Left lung (tissue), 4 donors: ENCODE measurements at regions not wholly inside any gene's neighbourhood (a gene's known extent, or its start where the extent isn't known, plus 50 kb on each side); places are given as distances from the start of the nearest gene placed in this dataset.

ENCODE experiments used
- ATAC-seq: fragments of 200-7000 bp; cut with Tn5 transposase; one replicate; pipeline ENCODE4 v1.9.1; 2020; ENCODE audit warnings: moderate library complexity
- DNase-seq, 4 donors: peaks; one replicate each; pipeline ENCODE4 v3.0.0-alpha.2; 2013 to 2020
- H3K27ac ChIP-seq, 2 donors: fragments of 200-600 bp; sonication (generic) in 1 of 2; one replicate each; pipeline versions ENCODE4 v1.5.0 to v1.8.0; 2020 to 2021
- H3K27me3 ChIP-seq, 2 donors: fragments of 200-600 bp; sonication (generic) in 1 of 2; one replicate each; pipeline versions ENCODE4 v1.5.0 to v1.8.0; 2020 to 2021
- H3K36me3 ChIP-seq, 2 donors: fragments of 200-600 bp; sonication (generic) in 1 of 2; one replicate each; pipeline versions ENCODE4 v1.5.0 to v1.8.0; 2020 to 2021
- H3K4me1 ChIP-seq, 2 donors: fragments of 200-600 bp; one replicate each; pipeline ENCODE4 v1.8.0; 2021
- H3K4me3 ChIP-seq, 2 donors: fragments of 200-600 bp; sonication (generic) in 1 of 2; one replicate each; pipeline versions ENCODE4 v1.5.0 to v1.8.0; 2020 to 2021; ENCODE audit warnings: mild to moderate bottlenecking in 1 of 2
- H3K9me3 ChIP-seq, 2 donors: fragments of 200-600 bp; sonication (generic) in 1 of 2; one replicate each; pipeline versions ENCODE4 v1.5.0 to v1.8.0; 2020 to 2021
- intact Hi-C, 2 donors: fragments of 100-400 bp; cut with DNase I; formaldehyde crosslinking; loops; one replicate each; pipeline versions ENCODE4 v1.11.2 to v1.14.2; 2022
- TF ChIP-seq, protein P1 (sequence below), 2 donors: fragments of 200-600 bp; sonication (generic) in 1 of 2; IDR thresholded peaks; one replicate each; pipeline versions ENCODE4 v1.5.0 to v1.8.0; 2021; ENCODE audit warnings: antibody characterized with exemption in 2 of 2
- donor health status: DM: no; HTN: yes; CAD: no.
- donor health status: DM: no; HTN: no; CAD: no.

DNA sequence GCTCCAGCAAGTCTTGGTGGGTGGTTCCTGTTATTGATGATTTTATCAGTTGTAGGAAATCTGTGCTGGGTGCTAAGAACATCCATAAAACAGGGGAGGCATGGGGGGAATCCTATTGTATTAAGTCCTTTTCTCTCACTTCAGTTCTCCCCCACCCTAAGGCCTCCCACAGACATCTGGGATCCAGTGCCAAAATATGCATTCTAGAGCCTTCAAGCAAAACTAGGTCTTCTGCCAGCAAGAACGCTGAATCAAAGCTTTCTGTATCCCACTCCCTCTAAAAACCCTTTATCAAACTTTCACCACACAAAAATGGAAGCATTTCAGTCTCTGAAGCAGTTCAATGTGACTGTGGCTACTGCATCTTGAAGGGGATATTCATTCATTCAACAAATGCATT, 281.9 kb downstream of the GAS1 start:
- TF ChIP-seq, protein P1, sequence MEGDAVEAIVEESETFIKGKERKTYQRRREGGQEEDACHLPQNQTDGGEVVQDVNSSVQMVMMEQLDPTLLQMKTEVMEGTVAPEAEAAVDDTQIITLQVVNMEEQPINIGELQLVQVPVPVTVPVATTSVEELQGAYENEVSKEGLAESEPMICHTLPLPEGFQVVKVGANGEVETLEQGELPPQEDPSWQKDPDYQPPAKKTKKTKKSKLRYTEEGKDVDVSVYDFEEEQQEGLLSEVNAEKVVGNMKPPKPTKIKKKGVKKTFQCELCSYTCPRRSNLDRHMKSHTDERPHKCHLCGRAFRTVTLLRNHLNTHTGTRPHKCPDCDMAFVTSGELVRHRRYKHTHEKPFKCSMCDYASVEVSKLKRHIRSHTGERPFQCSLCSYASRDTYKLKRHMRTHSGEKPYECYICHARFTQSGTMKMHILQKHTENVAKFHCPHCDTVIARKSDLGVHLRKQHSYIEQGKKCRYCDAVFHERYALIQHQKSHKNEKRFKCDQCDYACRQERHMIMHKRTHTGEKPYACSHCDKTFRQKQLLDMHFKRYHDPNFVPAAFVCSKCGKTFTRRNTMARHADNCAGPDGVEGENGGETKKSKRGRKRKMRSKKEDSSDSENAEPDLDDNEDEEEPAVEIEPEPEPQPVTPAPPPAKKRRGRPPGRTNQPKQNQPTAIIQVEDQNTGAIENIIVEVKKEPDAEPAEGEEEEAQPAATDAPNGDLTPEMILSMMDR (IDR thresholded peaks at IDR 0.05), result no peak
- Histone ChIP-seq H3K9me3 (peaks cover 0 to 1% of the 10 kb centered on the region in 2 donors), H3K36me3 (no peaks in the 10 kb centered on the region), H3K27ac (no peak overlapping the region), H3K4me1 (no peaks in the 10 kb centered on the region), H3K27me3 (no peaks in the 10 kb centered on the region), H3K4me3 (no peak overlapping the region)
- ATAC-seq, result no peak
- intact Hi-C loops, result no loop called here
- DNase-seq, result no peak

DNA sequence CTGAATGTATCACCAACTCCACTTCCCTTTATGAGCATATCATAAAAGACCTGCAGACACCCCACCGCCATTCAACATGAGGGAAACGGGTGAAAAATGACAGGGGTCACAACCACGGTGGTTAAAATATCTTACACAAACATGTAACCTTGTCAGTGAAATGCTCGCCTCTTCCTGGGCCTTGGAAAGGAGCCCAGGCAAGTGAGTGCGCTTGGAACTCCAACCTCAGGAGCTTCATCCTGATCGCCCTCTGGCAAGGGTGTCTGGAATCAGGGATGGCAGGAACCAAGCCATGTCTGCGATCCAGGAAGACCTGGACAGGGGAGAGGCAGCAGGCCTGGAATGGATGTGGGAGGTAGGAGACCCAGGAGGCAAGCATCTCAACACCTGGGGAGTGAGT, 282.7 kb downstream of the GAS1 start:
- intact Hi-C loops, result no loop called here
- Histone ChIP-seq H3K36me3 (no peaks in the 10 kb centered on the region), H3K27ac (no peak overlapping the region), H3K9me3 (no peaks in the 10 kb centered on the region), H3K4me3 (no peak overlapping the region), H3K4me1 (no peaks in the 10 kb centered on the region), H3K27me3 (no peaks in the 10 kb centered on the region)
- ATAC-seq, result no peak
- TF ChIP-seq, protein P1 (IDR thresholded peaks at IDR 0.05), result no peak
- no peak for DNase-seq

DNA sequence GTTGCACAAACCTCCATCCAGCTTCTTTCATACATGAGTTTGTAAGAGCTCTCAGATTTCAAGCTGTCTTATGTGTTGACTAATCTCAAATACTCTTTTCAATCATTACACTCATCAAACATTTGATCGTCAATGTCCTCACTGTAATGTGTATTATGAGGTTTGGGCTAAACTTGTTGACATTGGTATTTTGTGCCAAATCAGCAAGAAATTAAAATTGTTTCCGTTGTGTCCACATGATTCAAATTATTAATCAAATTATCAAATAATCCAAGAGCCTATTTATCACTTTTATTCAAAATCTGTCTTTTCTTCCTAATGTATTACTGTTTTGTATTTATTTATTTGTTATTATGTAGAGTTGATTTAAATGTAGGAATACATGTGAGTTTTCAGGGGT, 283.4 kb downstream of the GAS1 start:
- no peak for ATAC-seq

DNA sequence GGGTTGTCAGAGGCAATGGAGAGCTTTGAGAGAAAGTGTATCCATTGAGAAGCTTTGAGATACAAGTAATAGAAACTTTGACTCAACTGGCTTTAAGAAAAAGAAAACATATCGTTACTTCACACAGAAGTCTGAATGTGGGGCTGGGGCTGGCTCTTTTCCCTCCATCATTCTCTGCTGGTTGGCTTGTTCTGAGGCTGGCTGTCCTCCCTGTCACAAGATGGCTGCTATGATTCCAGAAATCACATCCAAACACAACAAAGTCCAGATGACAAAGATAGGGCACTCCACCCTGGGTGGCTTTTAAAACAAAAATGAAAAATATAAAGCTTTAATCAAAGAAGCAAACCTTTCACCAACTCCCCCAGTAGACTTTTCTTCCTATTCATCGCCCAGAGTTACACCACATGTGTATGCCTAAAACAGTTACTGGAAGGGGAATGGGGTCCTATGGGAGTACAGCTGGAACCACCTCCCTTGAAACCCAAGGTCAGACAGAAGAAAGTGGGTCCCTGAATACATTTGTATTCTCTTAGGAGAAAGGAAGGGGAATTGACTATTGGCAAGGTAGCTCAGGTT, 284.3 kb downstream of the GAS1 start:
- Histone ChIP-seq H3K36me3 (no peaks in the 10 kb centered on the region), H3K4me1 (no peaks in the 10 kb centered on the region), H3K4me3 (no peak overlapping the region), H3K27ac (no peak overlapping the region), H3K9me3 (no peaks in the 10 kb centered on the region), H3K27me3 (peaks cover 0 to 11% of the 10 kb centered on the region in 2 donors)
- DNase-seq, result no peak
- TF ChIP-seq, protein P1 (IDR thresholded peaks at IDR 0.05), result no peak
- intact Hi-C loops, result no loop called here
- ATAC-seq, result no peak

More for the DNA sequence above, 283.4 kb downstream of the GAS1 start:
- Histone ChIP-seq H3K36me3 (no peaks in the 10 kb centered on the region), H3K4me1 (no peaks in the 10 kb centered on the region), H3K27me3 (peaks cover 0 to 3% of the 10 kb centered on the region in 2 donors), H3K4me3 (no peak overlapping the region), H3K9me3 (no peaks in the 10 kb centered on the region), H3K27ac (no peak overlapping the region)
- no peak for DNase-seq
- TF ChIP-seq, protein P1 (IDR thresholded peaks at IDR 0.05), result no peak
- intact Hi-C loops, result no loop called here

DNA sequence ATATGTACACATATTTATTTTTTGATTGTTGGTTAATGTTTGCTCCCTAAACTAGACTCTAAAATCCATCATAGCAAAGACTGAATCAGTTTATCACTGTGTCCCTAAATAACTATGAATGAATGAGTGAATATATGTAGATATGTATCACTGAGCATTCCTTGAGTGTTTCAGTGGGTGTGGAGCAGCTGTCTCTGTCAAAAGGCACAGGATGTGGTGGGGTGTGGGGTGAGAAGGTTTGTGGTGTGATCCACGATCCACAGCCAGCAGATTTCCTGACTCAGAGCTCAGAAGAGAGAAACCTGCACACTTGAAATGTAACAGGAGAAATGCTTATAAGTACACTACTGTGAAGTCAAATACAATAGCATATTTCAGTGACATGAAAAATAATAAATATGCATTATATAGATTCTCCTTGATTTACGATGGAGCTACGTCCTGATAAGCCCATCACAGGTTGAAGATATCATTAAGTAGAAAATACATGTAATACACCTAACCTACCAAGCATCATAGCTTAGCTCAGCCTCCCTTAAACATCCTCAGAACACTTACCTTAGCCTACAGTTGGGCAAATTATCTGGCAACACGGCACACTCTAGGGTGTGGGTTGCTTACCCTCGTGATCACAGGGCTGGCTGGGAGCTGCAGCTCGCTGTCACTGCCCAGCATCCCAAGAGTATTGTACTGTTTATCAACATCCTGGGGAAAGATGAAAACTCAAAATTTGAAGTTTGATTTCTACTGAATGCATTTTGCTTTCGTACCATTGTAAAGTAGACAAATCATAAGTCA, 287.0 kb downstream of the GAS1 start:
- Histone ChIP-seq H3K4me1 (no peaks in the 10 kb centered on the region), H3K27me3 (peaks cover 0 to 11% of the 10 kb centered on the region in 2 donors), H3K4me3 (no peak overlapping the region), H3K36me3 (no peaks in the 10 kb centered on the region), H3K27ac (no peak overlapping the region), H3K9me3 (no peaks in the 10 kb centered on the region)
- ATAC-seq (no peak), DNase-seq (no peak)
- TF ChIP-seq, protein P1 (IDR thresholded peaks at IDR 0.05), result no peak
- intact Hi-C loops, result no loop called here
